SU-DHL-6 (cell line): ENCODE measurements at regions not wholly inside any gene's neighbourhood (a gene's known extent, or its start where the extent isn't known, plus 50 kb on each side); places are given as distances from the start of the nearest gene placed in this dataset.

Experiments
- H2AFZ ChIP-seq: fragments of 200-600 bp; sonication (generic); 2 replicates; pipeline ENCODE4 v1.6.1; 2014; ENCODE audit warnings: low read depth, mild to moderate bottlenecking, moderate library complexity, mixed read lengths, antibody characterized with exemption, low read length; ENCODE audit not compliant: severe bottlenecking
- H3F3A ChIP-seq: fragments of 200-600 bp; shearing (Covaris generic); 2 replicates; pipeline ENCODE4 v1.6.0; 2016; ENCODE audit warnings: antibody characterized with exemption, mild to moderate bottlenecking; ENCODE audit not compliant: insufficient read depth
- H3K27ac ChIP-seq: fragments of 200-600 bp; sonication (generic); 2 replicates; pipeline ENCODE4 v1.5.1; 2016; ENCODE audit warnings: low read depth, mild to moderate bottlenecking, low read length, moderate library complexity, mixed read lengths
- H3K27me3 ChIP-seq: fragments of 200-600 bp; sonication (generic), shearing (Covaris generic); 2 replicates; pipeline ENCODE4 v1.6.0; 2014; ENCODE audit warnings: mild to moderate bottlenecking, low read length
- H3K36me3 ChIP-seq: fragments of 200-600 bp; sonication (generic); 2 replicates; pipeline ENCODE4 v1.6.1; 2014; ENCODE audit warnings: mild to moderate bottlenecking, low read length, mixed read lengths
- H3K4me2 ChIP-seq: fragments of 300-600, 200-600 bp; shearing (Covaris generic), sonication (generic); 2 replicates; pipeline ENCODE4 v1.6.0; 2014; ENCODE audit warnings: low read length, low read depth, mild to moderate bottlenecking; ENCODE audit not compliant: poor library complexity, severe bottlenecking
- H3K4me3 ChIP-seq: fragments of 200-600 bp; sonication (generic); 2 replicates; pipeline ENCODE4 v1.5.1; 2014; ENCODE audit warnings: antibody characterized with exemption, low read length, mild to moderate bottlenecking, mixed read lengths; ENCODE audit not compliant: insufficient read depth, poor library complexity, severe bottlenecking
- H3K79me2 ChIP-seq: fragments of 200-600 bp; sonication (generic); 2 replicates; pipeline ENCODE4 v1.6.1; 2014; ENCODE audit warnings: mild to moderate bottlenecking, low read length, moderate library complexity; ENCODE audit not compliant: insufficient read depth
- H3K9ac ChIP-seq: fragments of 200-600 bp; sonication (generic); 2 replicates; pipeline ENCODE4 v1.7.0; 2014; ENCODE audit warnings: mild to moderate bottlenecking, low read length
- H3K9me2 ChIP-seq: fragments of 200-600 bp; sonication (generic); replicated peaks from 2 replicates; pipeline ENCODE4 v1.6.1; 2014; ENCODE audit warnings: low read length; ENCODE audit not compliant: insufficient read depth
- H3K9me3 ChIP-seq: fragments of 200-600 bp; sonication (generic); 2 replicates; pipeline ENCODE4 v1.6.1; 2014; ENCODE audit warnings: low read length, mixed read lengths; ENCODE audit not compliant: insufficient read depth
- H4K20me1 ChIP-seq: fragments of 200-600 bp; sonication (generic); 2 replicates; pipeline ENCODE4 v1.6.1; 2014; ENCODE audit warnings: low read depth, mild to moderate bottlenecking, antibody characterized with exemption, low read length, moderate library complexity, mixed read lengths
- CTCF ChIP-seq: fragments of 200-600 bp; sonication (generic); IDR thresholded peaks from one replicate; pipeline ENCODE4 v1.5.1; 2017; ENCODE audit warnings: antibody characterized with exemption, mild to moderate bottlenecking, low read length, moderate library complexity; ENCODE audit not compliant: insufficient read depth, poor library complexity, severe bottlenecking
- EZH2phosphoT487 ChIP-seq: fragments of 200-600 bp; sonication (generic), shearing (Covaris generic); conservative IDR thresholded peaks from 2 replicates; pipeline ENCODE4 v1.6.1; 2018; ENCODE audit warnings: mild to moderate bottlenecking, antibody characterized with exemption, low read length, moderate library complexity, mixed read lengths

GRCh38 chr5:31137676-31138075 lies 55.8 kb upstream of the CDH6 start:
- Histone ChIP-seq H2AFZ (no peak overlapping the region), H4K20me1 (no peaks in the 10 kb centered on the region), H3K79me2 (no peaks in the 10 kb centered on the region), H3K27me3 (no peaks in the 10 kb centered on the region), H3K27ac (no peak overlapping the region), H3K4me3 (no peak overlapping the region), H3K9me3 (no peaks in the 10 kb centered on the region), H3K9me2 (no peaks in the 10 kb centered on the region), H3F3A (no peaks in the 10 kb centered on the region), H3K9ac (no peak overlapping the region), H3K36me3 (no peaks in the 10 kb centered on the region), H3K4me2 (no peak overlapping the region)
- TF ChIP-seq EZH2phosphoT487, result no peak
- TF ChIP-seq CTCF, result no peak

GRCh38 chr5:31135542-31135941 lies 57.9 kb upstream of the CDH6 start:
- H3K9me2 ChIP-seq, result no peaks in the 10 kb centered on the region
- H3K4me2 ChIP-seq, result no peak overlapping the region
- H3K9ac ChIP-seq, result no peak overlapping the region
- TF ChIP-seq EZH2phosphoT487 (no peak), CTCF (no peak)
- H4K20me1 ChIP-seq, result no peaks in the 10 kb centered on the region
- no peak overlapping the region for H3K27ac ChIP-seq
- no peaks in the 10 kb centered on the region for H3K9me3 ChIP-seq
- H3K36me3 ChIP-seq, result no peaks in the 10 kb centered on the region
- H3K27me3 ChIP-seq, result no peaks in the 10 kb centered on the region
- H3K4me3 ChIP-seq, result no peak overlapping the region
- no peaks in the 10 kb centered on the region for H3K79me2 ChIP-seq
- H2AFZ ChIP-seq, result no peak overlapping the region
- H3F3A ChIP-seq, result no peaks in the 10 kb centered on the region

GRCh38 chr5:31133488-31133887 lies 60.0 kb upstream of the CDH6 start:
- no peaks in the 10 kb centered on the region for H4K20me1 ChIP-seq
- H3F3A ChIP-seq, result no peaks in the 10 kb centered on the region
- H2AFZ ChIP-seq, result no peak overlapping the region
- no peak overlapping the region for H3K27ac ChIP-seq
- no peaks in the 10 kb centered on the region for H3K36me3 ChIP-seq
- H3K9me3 ChIP-seq, result no peaks in the 10 kb centered on the region
- no peak overlapping the region for H3K4me3 ChIP-seq
- H3K79me2 ChIP-seq, result no peaks in the 10 kb centered on the region
- no peaks in the 10 kb centered on the region for H3K9me2 ChIP-seq
- no peak overlapping the region for H3K4me2 ChIP-seq
- H3K27me3 ChIP-seq, result no peaks in the 10 kb centered on the region
- TF ChIP-seq CTCF (no peak), EZH2phosphoT487 (no peak)
- no peak overlapping the region for H3K9ac ChIP-seq
